NCI-H2196 treated with DMSO at 0.1 percent for 48 hours (cell line): ENCODE measurements at regions not wholly inside any gene's neighbourhood (a gene's known extent, or its start where the extent isn't known, plus 50 kb on each side); places are given as distances from the start of the nearest gene placed in this dataset.
A peak's percentile ranks its signal among the peaks of the same experiment; 100 is the strongest.

ENCODE experiments used
- DNase-seq: peaks from one replicate; lab custom pipeline; 2025; ENCODE audit not compliant: unreplicated experiment; lab: John Stamatoyannopoulos, UW

- DNase-seq, result no peak
Observed at GRCh38 chr3:102206511-102207031, 228.2 kb upstream of the ZPLD1 start.

- no peak for DNase-seq
Observed at GRCh38 chr3:102207151-102207571, 227.7 kb upstream of the ZPLD1 start.

GRCh38 chr3:102215166-102215565 lies 219.6 kb upstream of the ZPLD1 start:
- no peak for DNase-seq

- no peak for DNase-seq
Observed at GRCh38 chr3:102223132-102223531, 211.7 kb upstream of the ZPLD1 start.

- DNase-seq, result no peak
Observed at GRCh38 chr3:102224171-102224570, 210.6 kb upstream of the ZPLD1 start.

GRCh38 chr3:102225005-102225404 lies 209.8 kb upstream of the ZPLD1 start:
- DNase-seq, result no peak

- DNase-seq, result peak; percentile 71
Observed at GRCh38 chr3:102225407-102226132, 209.2 kb upstream of the ZPLD1 start.

GRCh38 chr3:102226463-102226862 lies 208.4 kb upstream of the ZPLD1 start:
- no peak for DNase-seq

GRCh38 chr3:102229062-102229655 lies 205.7 kb upstream of the ZPLD1 start:
- peak; percentile 51 for DNase-seq

- no peak for DNase-seq
Observed at GRCh38 chr3:102230057-102230456, 204.8 kb upstream of the ZPLD1 start.

- DNase-seq, result no peak
Observed at GRCh38 chr3:102233881-102234280, 200.9 kb upstream of the ZPLD1 start.

- no peak for DNase-seq
Observed at GRCh38 chr3:102235679-102236078, 199.1 kb upstream of the ZPLD1 start.

- DNase-seq, result no peak
Observed at GRCh38 chr3:102237181-102237580, 197.6 kb upstream of the ZPLD1 start.

GRCh38 chr3:102237838-102238237 lies 197.0 kb upstream of the ZPLD1 start:
- DNase-seq, result no peak

GRCh38 chr3:102238362-102238761 lies 196.5 kb upstream of the ZPLD1 start:
- DNase-seq, result no peak

- DNase-seq, result no peak
Observed at GRCh38 chr3:102240720-102241119, 194.1 kb upstream of the ZPLD1 start.

GRCh38 chr3:102248981-102249705 lies 185.7 kb upstream of the ZPLD1 start:
- DNase-seq, result no peak

- no peak for DNase-seq
Observed at GRCh38 chr3:102255736-102256135, 179.1 kb upstream of the ZPLD1 start.

- DNase-seq, result no peak
Observed at GRCh38 chr3:102258666-102259227, 176.1 kb upstream of the ZPLD1 start.

- DNase-seq, result no peak
Observed at GRCh38 chr3:102259663-102260062, 175.2 kb upstream of the ZPLD1 start.

- DNase-seq, result no peak
Observed at GRCh38 chr3:102265720-102266119, 169.1 kb upstream of the ZPLD1 start.

GRCh38 chr3:102269406-102269805 lies 165.4 kb upstream of the ZPLD1 start:
- no peak for DNase-seq
